ENCODE measurements at regions not wholly inside any gene's neighbourhood (a gene's known extent, or its start where the extent isn't known, plus 50 kb on each side); places are given as distances from the start of the nearest gene placed in this dataset.

DNA sequence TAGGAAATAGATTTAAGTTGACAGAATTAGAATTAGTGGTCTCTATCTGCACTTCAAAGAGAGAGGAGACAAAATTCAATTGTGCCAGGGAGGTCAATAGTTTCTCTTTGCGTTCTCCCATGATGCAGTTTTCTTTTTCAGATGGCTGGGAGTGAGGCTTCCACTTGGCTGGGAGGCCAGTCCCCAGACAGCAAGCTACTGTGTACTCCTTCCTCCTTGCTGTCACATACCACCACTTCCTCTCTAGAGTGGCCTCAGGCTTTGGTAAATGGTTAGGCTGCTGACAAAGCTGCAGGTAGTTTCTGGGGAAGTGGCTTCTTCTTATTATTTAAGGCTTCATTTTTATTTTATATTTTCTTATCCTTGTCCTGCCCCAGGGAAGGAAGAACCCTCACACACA is 106.2 kb upstream of the HS3ST4 start:
- intact Hi-C loops (cut with micrococcal nuclease): no loop called here
- ChIA-PET POLR2A (no interaction called here), CTCF (no interaction called here), RAD21 (ENCODE audit: low non-redundant PET in 1 of 2, low total read pairs in 2 of 2, uncharacterized antibody in 2 of 2, unreplicated experiment in 2 of 2) (no interaction called here)
- H4K20me1 ChIP-seq (ENCODE audit: insufficient read depth): no peaks in the 10 kb centered on the region; the same call in 1 of the 2 replicates
- H3K79me2 ChIP-seq (ENCODE audit: insufficient read depth, low read length): no peaks in the 10 kb centered on the region
- no peak for TF ChIP-seq EZH2phosphoT487 (IDR thresholded peaks at IDR 0.05; ENCODE audit: borderline replicate concordance)
- no peak for TF ChIP-seq POLR2A (IDR thresholded peaks at IDR 0.05; ENCODE audit: borderline replicate concordance, extremely low read depth, insufficient read depth, insufficient read length)
- TF ChIP-seq ZNF274 (IDR thresholded peaks at IDR 0.05; ENCODE audit: low read depth, low read length): no peak
- TF ChIP-seq TCF7L2 (IDR thresholded peaks at IDR 0.05; ENCODE audit: borderline replicate concordance, extremely low read depth, insufficient read depth, insufficient read length): no peak
- TF ChIP-seq CTCF (IDR thresholded peaks at IDR 0.05 in 2 of 3, conservative IDR thresholded peaks at IDR 0.05 in 1 of 3; ENCODE audit: borderline replicate concordance in 1 of 3, insufficient read depth in 1 of 3, low read depth in 2 of 3, low read length in 2 of 3): no peak
- no peak for TF ChIP-seq EZH2 (IDR thresholded peaks at IDR 0.05)
- no peak for TF ChIP-seq SIN3A (IDR thresholded peaks at IDR 0.05; ENCODE audit: low read depth)
- TF ChIP-seq RAD21 (IDR thresholded peaks at IDR 0.05; ENCODE audit: low read depth): no peak
- TF ChIP-seq FOSL1 (IDR thresholded peaks at IDR 0.05; ENCODE audit: low read depth): no peak
- TF ChIP-seq ZBTB33 (IDR thresholded peaks at IDR 0.05; ENCODE audit: extremely low read depth, insufficient replicate concordance, low read length): no peak
- TF ChIP-seq SRF (IDR thresholded peaks at IDR 0.05; ENCODE audit: low read depth): no peak
- TF ChIP-seq JUND (IDR thresholded peaks at IDR 0.05): no peak
- TF ChIP-seq EGR1 (IDR thresholded peaks at IDR 0.05; ENCODE audit: low read depth): no peak
- no peak for TF ChIP-seq ATF3 (IDR thresholded peaks at IDR 0.05)
- no peak for TF ChIP-seq CBX3 (IDR thresholded peaks at IDR 0.05; ENCODE audit: low read depth)
- no peak for TF ChIP-seq CEBPB (IDR thresholded peaks at IDR 0.05; ENCODE audit: low read depth)
- TF ChIP-seq POLR2AphosphoS5 (IDR thresholded peaks at IDR 0.05; ENCODE audit: low read depth, low read length): no peak
- BruUV-seq (replicated peaks): no TSS peak
- H3K27me3 ChIP-seq (ENCODE audit: insufficient read depth, low read length): peaks cover 40% of the 10 kb centered on the region; the same call in 1 of the 2 replicates
- no peaks in the 10 kb centered on the region for H3K4me1 ChIP-seq (ENCODE audit: control insufficient read depth in 1 of 2, insufficient read depth in 2 of 2, low read length in 2 of 2)
- DNase-seq (ENCODE audit: low read depth, low spot score): no peak
- ATAC-seq: no peak
- H3K9ac ChIP-seq (ENCODE audit: low read length): no peak overlapping the region
- no peak overlapping the region for H3K27ac ChIP-seq (ENCODE audit: low read depth, low read length)
- H3K9me2 ChIP-seq (ENCODE audit: insufficient read depth): no peaks in the 10 kb centered on the region
- H3K36me3 ChIP-seq (ENCODE audit: control insufficient read depth in 1 of 2, insufficient read depth in 2 of 2, low read length in 2 of 2): no peaks in the 10 kb centered on the region
- H2AFZ ChIP-seq (ENCODE audit: low read depth, low read length, poor library complexity, severe bottlenecking): no peak overlapping the region
- H3K4me3 ChIP-seq (replicated peaks in 1 of 2; ENCODE audit: low read depth in 1 of 2, low read length in 2 of 2): no peak overlapping the region
- H3K9me3 ChIP-seq (ENCODE audit: control insufficient read depth in 1 of 2, insufficient read depth in 1 of 2, low read depth in 1 of 2, low read length in 2 of 2): no peaks in the 10 kb centered on the region
- H3K4me2 ChIP-seq (ENCODE audit: low read length): no peak overlapping the region

Data from HCT116 (cell line).